Choroid plexus epithelial cell (primary cell): ENCODE measurements at regions not wholly inside any gene's neighbourhood (a gene's known extent, or its start where the extent isn't known, plus 50 kb on each side); places are given as distances from the start of the nearest gene placed in this dataset.

Source experiments
- DNase-seq: peaks from one replicate; pipeline ENCODE4 v3.0.0-alpha.2; 2010; ENCODE audit warnings: low read depth
- H3K4me3 ChIP-seq: 2 replicates; pipeline ENCODE4 v1.5.1; 2011; ENCODE audit warnings: low read depth, mild to moderate bottlenecking, control low read depth, low read length, moderate library complexity
- TF ChIP-seq, protein P1 (sequence below): conservative IDR thresholded peaks from 2 replicates; pipeline ENCODE4 v1.5.1; 2011; ENCODE audit warnings: low read depth, mild to moderate bottlenecking, control low read depth, inconsistent platforms, low read length, moderate library complexity

- TF ChIP-seq, protein P1, sequence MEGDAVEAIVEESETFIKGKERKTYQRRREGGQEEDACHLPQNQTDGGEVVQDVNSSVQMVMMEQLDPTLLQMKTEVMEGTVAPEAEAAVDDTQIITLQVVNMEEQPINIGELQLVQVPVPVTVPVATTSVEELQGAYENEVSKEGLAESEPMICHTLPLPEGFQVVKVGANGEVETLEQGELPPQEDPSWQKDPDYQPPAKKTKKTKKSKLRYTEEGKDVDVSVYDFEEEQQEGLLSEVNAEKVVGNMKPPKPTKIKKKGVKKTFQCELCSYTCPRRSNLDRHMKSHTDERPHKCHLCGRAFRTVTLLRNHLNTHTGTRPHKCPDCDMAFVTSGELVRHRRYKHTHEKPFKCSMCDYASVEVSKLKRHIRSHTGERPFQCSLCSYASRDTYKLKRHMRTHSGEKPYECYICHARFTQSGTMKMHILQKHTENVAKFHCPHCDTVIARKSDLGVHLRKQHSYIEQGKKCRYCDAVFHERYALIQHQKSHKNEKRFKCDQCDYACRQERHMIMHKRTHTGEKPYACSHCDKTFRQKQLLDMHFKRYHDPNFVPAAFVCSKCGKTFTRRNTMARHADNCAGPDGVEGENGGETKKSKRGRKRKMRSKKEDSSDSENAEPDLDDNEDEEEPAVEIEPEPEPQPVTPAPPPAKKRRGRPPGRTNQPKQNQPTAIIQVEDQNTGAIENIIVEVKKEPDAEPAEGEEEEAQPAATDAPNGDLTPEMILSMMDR = no peak
- no peak for DNase-seq
- H3K4me3 ChIP-seq = no peak overlapping the region
These were observed 202.3 kb downstream of the RPS12 start for GRCh38 chr6:133016631-133017030.

DNA sequence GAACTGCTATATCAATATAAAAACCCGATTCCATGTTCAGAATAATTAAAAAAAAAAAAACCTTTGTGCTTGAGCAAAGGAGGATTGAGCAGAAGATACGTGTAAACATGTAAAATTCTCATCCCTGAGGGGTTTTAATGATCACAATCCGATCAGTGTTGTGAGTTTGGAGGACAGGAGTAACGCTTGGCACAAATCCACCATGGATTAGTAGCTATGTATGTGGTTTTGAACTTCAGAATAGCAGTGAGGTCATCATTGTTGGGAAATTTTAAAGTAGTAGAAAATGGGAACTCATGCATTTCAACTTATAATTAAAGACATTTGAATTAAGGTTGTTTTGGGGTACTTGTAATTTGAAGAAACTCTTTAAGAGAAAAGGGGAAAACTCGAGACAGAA lies 203.2 kb downstream of the RPS12 start:
- TF ChIP-seq, protein P1 = no peak
- DNase-seq = peak; percentile 42

GRCh38 chr6:133026705-133027104 lies 212.3 kb downstream of the RPS12 start:
- no peak overlapping the region for H3K4me3 ChIP-seq
- no peak for DNase-seq
- TF ChIP-seq, protein P1 = no peak

More for the DNA sequence above, 203.2 kb downstream of the RPS12 start:
- no peak overlapping the region for H3K4me3 ChIP-seq

DNA sequence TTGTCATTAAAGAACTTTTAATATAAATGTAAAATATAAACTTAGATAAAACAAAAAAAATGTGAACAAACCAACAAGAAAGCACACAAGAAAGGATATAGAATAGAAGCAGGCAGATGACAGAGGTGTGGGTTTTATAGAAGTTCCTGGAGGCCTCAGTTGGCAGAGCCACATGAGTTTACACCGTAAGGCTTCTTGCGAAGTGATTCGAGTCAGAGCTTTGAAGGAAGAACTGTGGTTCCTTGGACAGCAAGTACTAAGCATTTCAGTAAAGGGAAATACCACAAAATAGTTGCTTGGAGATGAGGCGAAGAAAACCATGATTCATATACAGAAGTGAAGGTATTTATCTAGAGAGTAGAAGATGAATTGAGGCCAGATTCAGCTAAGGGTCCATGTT lies 207.9 kb upstream of the EYA4 start:
- TF ChIP-seq, protein P1 = no peak
- H3K4me3 ChIP-seq = no peak overlapping the region
- peak; percentile 32 for DNase-seq

GRCh38 chr6:133034509-133035206 lies 206.5 kb upstream of the EYA4 start:
- TF ChIP-seq, protein P1 = no peak
- DNase-seq = peak; percentile 2
- H3K4me3 ChIP-seq = no peak overlapping the region

DNA sequence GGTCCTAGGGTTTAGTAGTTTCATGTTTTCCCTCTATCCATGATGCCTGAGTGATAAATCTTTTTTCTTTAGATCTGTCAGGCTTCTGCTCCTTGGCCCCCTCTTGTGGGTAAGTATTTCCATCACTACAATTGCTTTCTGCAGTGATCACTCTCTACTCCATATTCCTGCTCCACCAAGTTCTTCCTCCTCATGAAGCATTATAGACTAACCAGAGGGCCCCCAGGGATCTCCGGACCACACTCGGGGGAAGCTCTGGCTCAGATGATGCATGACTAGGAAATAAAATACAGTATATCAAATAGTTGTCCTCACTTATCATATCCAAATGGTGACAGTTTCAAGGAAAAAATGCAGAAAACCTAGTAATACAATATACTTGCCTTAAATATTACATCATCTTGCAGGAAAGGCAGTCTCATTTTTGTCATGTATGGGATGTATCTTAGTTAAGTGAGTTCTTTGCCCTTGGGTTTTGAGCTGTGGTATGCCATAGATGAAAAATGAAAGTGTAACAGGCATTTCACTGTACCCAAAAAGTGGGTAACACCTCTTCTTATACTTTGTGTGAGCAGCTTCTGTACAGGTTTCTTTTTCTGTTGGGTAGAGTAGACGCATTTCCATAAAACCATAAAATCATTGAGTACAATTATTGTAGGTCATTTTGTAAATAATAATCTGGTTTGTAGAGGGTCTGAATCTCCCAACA lies 200.9 kb upstream of the EYA4 start:
- TF ChIP-seq, protein P1 = peak; percentile 83
- DNase-seq = peak; percentile 74
- H3K4me3 ChIP-seq = no peak overlapping the region
